Caco-2 (cell line): ENCODE measurements at regions not wholly inside any gene's neighbourhood (a gene's known extent, or its start where the extent isn't known, plus 50 kb on each side); places are given as distances from the start of the nearest gene placed in this dataset.
"Not testable (repeated sequence)": the region's sequence is repeated elsewhere in the genome, so short reads cannot be mapped to it uniquely, and the experiment has no call there.

Experiments used
- BruUV-seq: library from RNA; stranded (reverse); fragments of 400-500 nt; replicated peaks from 2 replicates; lab custom pipeline; 2021; lab: Mats Ljungman, UMichigan
- CTCF ChIA-PET: fragments of 300-600 bp; sonication (Branson Sonifier 250); formaldehyde crosslinking; loops from one replicate; lab custom pipeline; 2022; ENCODE audit warnings: antibody characterized with exemption; lab: Charles Lee
- POLR2A ChIA-PET: fragments of 300-600 bp; sonication (Branson Sonifier 250); formaldehyde crosslinking; loops from one replicate; lab custom pipeline; 2022; ENCODE audit warnings: antibody characterized with exemption; lab: Charles Lee
- DNase-seq, 2 experiments: peaks; one replicate each; pipeline versions ENCODE4 v3.0.0 to v3.0.0-alpha.2; 2020 to 2022
- H3K27me3 ChIP-seq: replicated peaks from 2 replicates; pipeline ENCODE4 v1.6.0; 2011; ENCODE audit warnings: low read length; ENCODE audit not compliant: control insufficient read depth, insufficient read depth
- H3K36me3 ChIP-seq: 2 replicates; pipeline ENCODE4 v1.5.1; 2011; ENCODE audit warnings: low read length; ENCODE audit not compliant: control insufficient read depth, insufficient read depth
- H3K4me1 ChIP-seq: fragments of 250-450 bp; sonication (Bioruptor Pico); 2 replicates; pipeline ENCODE4 v1.5.1; 2020; ENCODE audit warnings: mild to moderate bottlenecking
- H3K4me3 ChIP-seq: 2 replicates; pipeline ENCODE4 v1.5.1; 2011; ENCODE audit warnings: low read depth, mild to moderate bottlenecking, control low read depth, low read length
- H3K9me3 ChIP-seq: fragments of 250-450 bp; sonication (Bioruptor Pico); 2 replicates; pipeline ENCODE4 v1.5.1; 2020; ENCODE audit warnings: mild to moderate bottlenecking, moderate library complexity
- H3K27ac Mint-ChIP-seq: one replicate; pipeline ENCODE4 v1.8.0; 2022; ENCODE audit warnings: mixed read lengths; ENCODE audit not compliant: unreplicated experiment
- H3K27me3 Mint-ChIP-seq: one replicate; pipeline ENCODE4 v1.8.0; 2022; ENCODE audit warnings: mixed read lengths; ENCODE audit not compliant: insufficient read depth, unreplicated experiment
- H3K36me3 Mint-ChIP-seq: one replicate; pipeline ENCODE4 v1.8.0; 2022; ENCODE audit warnings: mild to moderate bottlenecking, mixed read lengths; ENCODE audit not compliant: insufficient read depth, unreplicated experiment
- H3K4me1 Mint-ChIP-seq: one replicate; pipeline ENCODE4 v1.8.0; 2022; ENCODE audit warnings: low read depth, mixed read lengths; ENCODE audit not compliant: unreplicated experiment
- H3K4me3 Mint-ChIP-seq: one replicate; pipeline ENCODE4 v1.8.0; 2022; ENCODE audit warnings: mild to moderate bottlenecking, moderate library complexity, mixed read lengths; ENCODE audit not compliant: unreplicated experiment
- H3K9me3 Mint-ChIP-seq: one replicate; pipeline ENCODE4 v1.8.0; 2022; ENCODE audit warnings: mixed read lengths; ENCODE audit not compliant: unreplicated experiment
- intact Hi-C: fragments of 100-400 bp; cut with micrococcal nuclease; formaldehyde crosslinking; loops from one replicate; pipeline ENCODE4 v1.10.0; 2022; ENCODE audit not compliant: unreplicated experiment
- TF ChIP-seq, protein P1 (sequence below), 2 experiments: fragments of 200-600 bp in 1 of 2; IDR thresholded peaks; 1 replicate in 1 of 2; 2 replicates in 1 of 2; pipeline versions ENCODE4 v1.5.1 to v1.8.0; 2011 to 2022; ENCODE audit warnings: antibody characterized with exemption in 1 of 2, control low read depth in 1 of 2, inconsistent platforms in 1 of 2, low read depth in 1 of 2, low read length in 1 of 2, mild to moderate bottlenecking in 1 of 2, moderate library complexity in 1 of 2; ENCODE audit not compliant: insufficient read depth in 1 of 2, severe bottlenecking in 1 of 2, unreplicated experiment in 1 of 2

DNA sequence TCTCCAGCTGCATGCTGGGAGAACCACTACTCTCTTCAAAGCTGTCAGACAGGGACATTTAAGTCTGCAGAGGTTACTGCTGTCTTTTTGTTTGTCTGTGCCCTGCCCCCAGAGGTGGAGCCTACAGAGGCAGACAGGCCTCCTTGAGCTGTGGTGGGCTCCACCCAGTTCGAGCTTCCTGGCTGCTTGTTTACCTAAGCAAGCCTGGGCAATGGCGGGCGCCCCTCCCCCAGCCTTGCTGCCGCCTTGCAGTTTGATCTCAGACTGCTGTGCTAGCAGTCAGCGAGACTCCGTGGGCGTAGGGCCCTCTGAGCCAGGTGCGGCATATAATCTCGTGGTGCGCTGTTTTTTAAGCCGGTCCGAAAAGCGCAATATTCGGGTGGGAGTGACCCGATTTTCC lies 215.0 kb downstream of the STIM2 start:
- H3K9me3 Mint-ChIP-seq, H3K27me3 Mint-ChIP-seq, POLR2A ChIA-PET, BruUV-seq, intact Hi-C loops, H3K36me3 Mint-ChIP-seq, H3K4me1 ChIP-seq, H3K4me1 Mint-ChIP-seq, H3K27ac Mint-ChIP-seq, CTCF ChIA-PET, H3K36me3 ChIP-seq, H3K27me3 ChIP-seq, H3K9me3 ChIP-seq: not testable (repeated sequence)
- peak; percentile 35 to 56 for DNase-seq
- H3K4me3 Mint-ChIP-seq, result peak overlapping the region; percentile 67
- H3K4me3 ChIP-seq, result peak overlapping the region; percentile 18

DNA sequence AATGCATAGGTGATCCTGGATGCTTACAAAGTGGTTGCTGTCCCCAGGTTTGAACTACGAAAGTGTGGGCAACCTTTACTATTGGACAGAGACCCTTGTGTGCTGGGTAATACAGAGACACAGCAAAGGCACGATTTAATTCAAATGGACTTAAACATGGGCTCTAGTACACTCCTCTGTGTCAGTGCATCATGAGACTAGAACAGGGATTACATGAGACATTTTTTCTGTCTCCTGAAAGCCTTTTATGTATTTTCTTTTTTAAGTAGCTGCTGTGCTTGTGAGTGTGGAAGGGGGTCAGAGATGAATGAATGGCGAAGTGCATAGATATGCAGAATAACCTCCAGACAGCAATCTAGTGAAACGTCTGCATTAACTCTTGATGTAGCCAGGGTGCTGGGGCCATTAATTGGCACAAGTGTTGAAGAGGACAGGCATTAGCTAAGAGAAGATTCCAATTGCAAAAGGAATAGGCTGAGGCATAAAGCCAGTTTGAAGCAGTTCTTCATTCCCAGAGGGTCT lies 218.4 kb downstream of the STIM2 start:
- no peaks in the 10 kb centered on the region for H3K27me3 ChIP-seq
- Mint-ChIP-seq H3K4me3 (no peak overlapping the region), H3K27ac (no peak overlapping the region), H3K9me3 (no peaks in the 10 kb centered on the region), H3K4me1 (no peaks in the 10 kb centered on the region), H3K36me3 (no peaks in the 10 kb centered on the region), H3K27me3 (peaks cover 4% of the 10 kb centered on the region)
- intact Hi-C loops, result no loop called here
- no TSS peak for BruUV-seq
- no peaks in the 10 kb centered on the region for H3K9me3 ChIP-seq
- no peak overlapping the region for H3K4me3 ChIP-seq
- no peaks in the 10 kb centered on the region for H3K36me3 ChIP-seq
- no peak for DNase-seq
- H3K4me1 ChIP-seq, result no peaks in the 10 kb centered on the region
- TF ChIP-seq, protein P1, sequence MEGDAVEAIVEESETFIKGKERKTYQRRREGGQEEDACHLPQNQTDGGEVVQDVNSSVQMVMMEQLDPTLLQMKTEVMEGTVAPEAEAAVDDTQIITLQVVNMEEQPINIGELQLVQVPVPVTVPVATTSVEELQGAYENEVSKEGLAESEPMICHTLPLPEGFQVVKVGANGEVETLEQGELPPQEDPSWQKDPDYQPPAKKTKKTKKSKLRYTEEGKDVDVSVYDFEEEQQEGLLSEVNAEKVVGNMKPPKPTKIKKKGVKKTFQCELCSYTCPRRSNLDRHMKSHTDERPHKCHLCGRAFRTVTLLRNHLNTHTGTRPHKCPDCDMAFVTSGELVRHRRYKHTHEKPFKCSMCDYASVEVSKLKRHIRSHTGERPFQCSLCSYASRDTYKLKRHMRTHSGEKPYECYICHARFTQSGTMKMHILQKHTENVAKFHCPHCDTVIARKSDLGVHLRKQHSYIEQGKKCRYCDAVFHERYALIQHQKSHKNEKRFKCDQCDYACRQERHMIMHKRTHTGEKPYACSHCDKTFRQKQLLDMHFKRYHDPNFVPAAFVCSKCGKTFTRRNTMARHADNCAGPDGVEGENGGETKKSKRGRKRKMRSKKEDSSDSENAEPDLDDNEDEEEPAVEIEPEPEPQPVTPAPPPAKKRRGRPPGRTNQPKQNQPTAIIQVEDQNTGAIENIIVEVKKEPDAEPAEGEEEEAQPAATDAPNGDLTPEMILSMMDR (IDR thresholded peaks at IDR 0.05; ENCODE audit: insufficient read depth in 1 of 2, low read depth in 1 of 2, low read length in 1 of 2, severe bottlenecking in 1 of 2, unreplicated experiment in 1 of 2), result no peak
- ChIA-PET CTCF (no interaction called here), POLR2A (no interaction called here)

DNA sequence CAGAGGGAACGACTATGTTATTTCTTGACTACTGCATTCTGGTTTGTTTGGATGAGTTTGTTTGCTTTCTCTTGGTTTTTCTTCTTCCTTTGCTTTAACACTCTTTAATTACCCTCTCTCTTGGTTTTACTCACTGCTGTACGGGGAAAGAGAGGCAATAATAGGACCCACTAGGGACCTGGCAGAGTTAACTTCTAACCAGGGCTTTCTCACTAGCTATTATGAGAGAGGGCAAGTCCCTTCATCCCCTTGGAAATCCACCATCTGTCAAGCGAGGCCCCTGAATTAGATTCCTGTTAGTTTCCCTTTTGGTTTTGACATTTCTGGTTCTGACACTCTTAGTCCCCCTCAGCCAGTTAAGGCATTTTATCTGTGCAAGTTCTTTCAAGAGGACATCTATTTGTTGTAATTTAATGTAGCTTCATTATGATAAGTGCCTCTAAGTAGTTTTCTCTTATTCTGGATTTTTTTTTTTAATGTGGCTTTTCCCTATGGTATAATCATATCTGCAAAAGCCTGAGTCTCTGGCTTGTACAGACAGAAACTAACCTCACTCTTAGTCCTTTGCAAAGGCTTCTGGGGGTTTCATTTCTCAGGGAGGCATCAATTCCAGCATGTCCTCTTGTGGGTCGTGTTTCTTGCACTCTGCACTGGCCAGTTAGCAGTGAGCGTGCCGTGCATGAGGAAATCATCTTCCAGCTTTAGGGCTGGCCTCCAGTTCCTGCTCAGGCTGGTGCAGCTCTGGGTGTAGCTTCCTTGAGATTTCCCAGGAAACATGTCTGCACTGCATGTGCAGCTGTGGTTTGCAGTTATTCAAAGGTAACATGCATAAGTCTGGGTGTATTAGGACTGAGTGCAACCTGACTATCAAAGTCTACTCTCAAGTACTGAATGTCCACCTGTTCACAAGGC lies 221.3 kb downstream of the STIM2 start:
- Mint-ChIP-seq H3K36me3 (no peaks in the 10 kb centered on the region), H3K27ac (no peak overlapping the region), H3K9me3 (no peaks in the 10 kb centered on the region), H3K27me3 (peaks cover 4% of the 10 kb centered on the region), H3K4me3 (no peak overlapping the region), H3K4me1 (no peaks in the 10 kb centered on the region)
- Histone ChIP-seq H3K4me3 (no peak overlapping the region), H3K4me1 (no peaks in the 10 kb centered on the region), H3K9me3 (no peaks in the 10 kb centered on the region), H3K27me3 (no peaks in the 10 kb centered on the region), H3K36me3 (no peaks in the 10 kb centered on the region)
- no peak for DNase-seq
- POLR2A ChIA-PET, result no interaction called here
- intact Hi-C loops, result no loop called here
- CTCF ChIA-PET, result no interaction called here
- no TSS peak for BruUV-seq
- TF ChIP-seq, protein P1 (IDR thresholded peaks at IDR 0.05; ENCODE audit: insufficient read depth in 1 of 2, low read depth in 1 of 2, low read length in 1 of 2, severe bottlenecking in 1 of 2, unreplicated experiment in 1 of 2), result no peak
